ENCODE measurements at regions not wholly inside any gene's neighbourhood (a gene's known extent, or its start where the extent isn't known, plus 50 kb on each side); places are given as distances from the start of the nearest gene placed in this dataset.

DNA sequence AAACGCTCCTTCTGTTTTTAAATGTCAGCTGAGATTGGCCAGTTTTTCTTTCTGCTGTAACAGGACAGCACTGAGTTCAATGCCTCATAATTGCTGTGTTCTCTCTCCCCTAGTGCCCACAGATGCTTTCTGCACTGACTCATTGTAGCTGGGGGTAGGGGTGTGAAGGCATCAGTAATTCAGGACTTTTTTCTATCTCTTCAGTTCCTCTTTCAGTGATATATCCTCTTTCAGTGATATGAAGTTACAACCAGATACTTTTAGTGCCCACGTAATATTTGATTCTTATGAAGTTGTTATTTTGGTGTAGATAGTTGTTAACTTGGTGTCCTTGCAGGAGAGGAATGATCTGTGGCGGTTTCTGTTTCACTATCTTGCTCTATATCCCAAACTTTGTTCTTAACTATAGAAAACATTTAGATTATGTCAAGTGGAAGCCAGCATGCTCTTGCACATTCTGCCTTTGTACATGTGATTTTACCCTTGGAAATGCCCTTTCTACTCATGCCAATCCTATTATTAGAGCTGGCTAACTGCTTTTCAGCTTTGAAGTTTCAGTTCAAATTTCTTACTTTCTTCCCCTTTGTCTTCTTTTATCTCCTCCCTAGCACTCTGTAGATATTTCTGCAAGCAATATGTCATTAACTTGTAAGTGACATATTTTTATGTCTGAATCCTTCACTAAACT, 1258.4 kb downstream of the FAM133A start:
- Mint-ChIP-seq H3K4me1 (no peaks in the 10 kb centered on the region), H3K9me3 (peaks cover 25% of the 10 kb centered on the region), H3K27me3 (ENCODE audit: low read depth) (no peaks in the 10 kb centered on the region; the same call in 1 of the 2 replicates), H3K4me3 (no peak overlapping the region), H3K36me3 (peaks cover 17% of the 10 kb centered on the region), H3K27ac (no peak overlapping the region)
- TF ChIP-seq, protein P1, sequence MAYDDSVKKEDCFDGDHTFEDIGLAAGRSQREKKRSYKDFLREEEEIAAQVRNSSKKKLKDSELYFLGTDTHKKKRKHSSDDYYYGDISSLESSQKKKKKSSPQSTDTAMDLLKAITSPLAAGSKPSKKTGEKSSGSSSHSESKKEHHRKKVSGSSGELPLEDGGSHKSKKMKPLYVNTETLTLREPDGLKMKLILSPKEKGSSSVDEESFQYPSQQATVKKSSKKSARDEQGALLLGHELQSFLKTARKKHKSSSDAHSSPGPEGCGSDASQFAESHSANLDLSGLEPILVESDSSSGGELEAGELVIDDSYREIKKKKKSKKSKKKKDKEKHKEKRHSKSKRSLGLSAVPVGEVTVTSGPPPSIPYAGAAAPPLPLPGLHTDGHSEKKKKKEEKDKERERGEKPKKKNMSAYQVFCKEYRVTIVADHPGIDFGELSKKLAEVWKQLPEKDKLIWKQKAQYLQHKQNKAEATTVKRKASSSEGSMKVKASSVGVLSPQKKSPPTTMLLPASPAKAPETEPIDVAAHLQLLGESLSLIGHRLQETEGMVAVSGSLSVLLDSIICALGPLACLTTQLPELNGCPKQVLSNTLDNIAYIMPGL (CRISPR knock-in tag; IDR thresholded peaks at IDR 0.05), result no peak
- TF ChIP-seq NFE2L1 (CRISPR knock-in tag; IDR thresholded peaks at IDR 0.05), result no peak
- DNase-seq (ENCODE audit: low spot score), result no peak
- ChIA-PET POLR2A (no interaction called here), CTCF (no interaction called here)
- no peak for ATAC-seq

DNA sequence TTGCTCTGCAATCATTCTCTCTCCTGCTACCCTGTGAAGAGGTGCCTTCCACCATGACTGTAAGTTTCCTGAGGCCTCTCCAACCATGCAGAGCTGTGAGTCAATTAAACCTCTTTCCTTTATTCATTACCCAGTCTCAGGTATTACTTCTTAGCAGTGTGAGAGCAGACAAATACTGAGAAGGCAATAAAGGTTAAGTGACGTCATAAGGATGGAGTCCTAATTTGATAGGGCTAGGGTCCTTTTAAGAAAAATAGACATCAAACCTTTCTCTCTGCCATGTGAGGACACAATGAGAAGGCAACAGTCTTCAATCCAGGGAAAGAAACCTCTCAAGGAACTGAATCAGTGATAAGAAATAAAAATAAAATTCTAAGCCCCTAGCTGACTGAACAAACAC, 1262.7 kb downstream of the FAM133A start:
- ATAC-seq (no peak), DNase-seq (ENCODE audit: low spot score) (no peak)
- no peaks in the 10 kb centered on the region; the same call in 1 of the 2 replicates for H3K27me3 Mint-ChIP-seq (ENCODE audit: low read depth)
- ChIA-PET CTCF (no interaction called here), POLR2A (no interaction called here)
- peaks cover 28% of the 10 kb centered on the region for H3K9me3 Mint-ChIP-seq
- no peak overlapping the region for H3K27ac Mint-ChIP-seq
- H3K4me3 Mint-ChIP-seq, result no peak overlapping the region
- TF ChIP-seq, protein P2, sequence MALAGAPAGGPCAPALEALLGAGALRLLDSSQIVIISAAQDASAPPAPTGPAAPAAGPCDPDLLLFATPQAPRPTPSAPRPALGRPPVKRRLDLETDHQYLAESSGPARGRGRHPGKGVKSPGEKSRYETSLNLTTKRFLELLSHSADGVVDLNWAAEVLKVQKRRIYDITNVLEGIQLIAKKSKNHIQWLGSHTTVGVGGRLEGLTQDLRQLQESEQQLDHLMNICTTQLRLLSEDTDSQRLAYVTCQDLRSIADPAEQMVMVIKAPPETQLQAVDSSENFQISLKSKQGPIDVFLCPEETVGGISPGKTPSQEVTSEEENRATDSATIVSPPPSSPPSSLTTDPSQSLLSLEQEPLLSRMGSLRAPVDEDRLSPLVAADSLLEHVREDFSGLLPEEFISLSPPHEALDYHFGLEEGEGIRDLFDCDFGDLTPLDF (CRISPR knock-in tag; IDR thresholded peaks at IDR 0.05), result no peak
- TF ChIP-seq, protein P3, sequence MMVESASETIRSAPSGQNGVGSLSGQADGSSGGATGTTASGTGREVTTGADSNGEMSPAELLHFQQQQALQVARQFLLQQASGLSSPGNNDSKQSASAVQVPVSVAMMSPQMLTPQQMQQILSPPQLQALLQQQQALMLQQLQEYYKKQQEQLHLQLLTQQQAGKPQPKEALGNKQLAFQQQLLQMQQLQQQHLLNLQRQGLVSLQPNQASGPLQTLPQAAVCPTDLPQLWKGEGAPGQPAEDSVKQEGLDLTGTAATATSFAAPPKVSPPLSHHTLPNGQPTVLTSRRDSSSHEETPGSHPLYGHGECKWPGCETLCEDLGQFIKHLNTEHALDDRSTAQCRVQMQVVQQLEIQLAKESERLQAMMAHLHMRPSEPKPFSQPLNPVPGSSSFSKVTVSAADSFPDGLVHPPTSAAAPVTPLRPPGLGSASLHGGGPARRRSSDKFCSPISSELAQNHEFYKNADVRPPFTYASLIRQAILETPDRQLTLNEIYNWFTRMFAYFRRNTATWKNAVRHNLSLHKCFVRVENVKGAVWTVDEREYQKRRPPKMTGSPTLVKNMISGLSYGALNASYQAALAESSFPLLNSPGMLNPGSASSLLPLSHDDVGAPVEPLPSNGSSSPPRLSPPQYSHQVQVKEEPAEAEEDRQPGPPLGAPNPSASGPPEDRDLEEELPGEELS (CRISPR knock-in tag; IDR thresholded peaks at IDR 0.05), result no peak
- TF ChIP-seq, protein P4, sequence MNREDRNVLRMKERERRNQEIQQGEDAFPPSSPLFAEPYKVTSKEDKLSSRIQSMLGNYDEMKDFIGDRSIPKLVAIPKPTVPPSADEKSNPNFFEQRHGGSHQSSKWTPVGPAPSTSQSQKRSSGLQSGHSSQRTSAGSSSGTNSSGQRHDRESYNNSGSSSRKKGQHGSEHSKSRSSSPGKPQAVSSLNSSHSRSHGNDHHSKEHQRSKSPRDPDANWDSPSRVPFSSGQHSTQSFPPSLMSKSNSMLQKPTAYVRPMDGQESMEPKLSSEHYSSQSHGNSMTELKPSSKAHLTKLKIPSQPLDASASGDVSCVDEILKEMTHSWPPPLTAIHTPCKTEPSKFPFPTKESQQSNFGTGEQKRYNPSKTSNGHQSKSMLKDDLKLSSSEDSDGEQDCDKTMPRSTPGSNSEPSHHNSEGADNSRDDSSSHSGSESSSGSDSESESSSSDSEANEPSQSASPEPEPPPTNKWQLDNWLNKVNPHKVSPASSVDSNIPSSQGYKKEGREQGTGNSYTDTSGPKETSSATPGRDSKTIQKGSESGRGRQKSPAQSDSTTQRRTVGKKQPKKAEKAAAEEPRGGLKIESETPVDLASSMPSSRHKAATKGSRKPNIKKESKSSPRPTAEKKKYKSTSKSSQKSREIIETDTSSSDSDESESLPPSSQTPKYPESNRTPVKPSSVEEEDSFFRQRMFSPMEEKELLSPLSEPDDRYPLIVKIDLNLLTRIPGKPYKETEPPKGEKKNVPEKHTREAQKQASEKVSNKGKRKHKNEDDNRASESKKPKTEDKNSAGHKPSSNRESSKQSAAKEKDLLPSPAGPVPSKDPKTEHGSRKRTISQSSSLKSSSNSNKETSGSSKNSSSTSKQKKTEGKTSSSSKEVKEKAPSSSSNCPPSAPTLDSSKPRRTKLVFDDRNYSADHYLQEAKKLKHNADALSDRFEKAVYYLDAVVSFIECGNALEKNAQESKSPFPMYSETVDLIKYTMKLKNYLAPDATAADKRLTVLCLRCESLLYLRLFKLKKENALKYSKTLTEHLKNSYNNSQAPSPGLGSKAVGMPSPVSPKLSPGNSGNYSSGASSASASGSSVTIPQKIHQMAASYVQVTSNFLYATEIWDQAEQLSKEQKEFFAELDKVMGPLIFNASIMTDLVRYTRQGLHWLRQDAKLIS (CRISPR knock-in tag; IDR thresholded peaks at IDR 0.05; ENCODE audit: borderline replicate concordance), result no peak
- TF ChIP-seq HMGA2 (CRISPR knock-in tag; IDR thresholded peaks at IDR 0.05) (no peak), CBFB (CRISPR knock-in tag; IDR thresholded peaks at IDR 0.05; ENCODE audit: low read depth) (no peak), RELA (CRISPR knock-in tag; IDR thresholded peaks at IDR 0.05; ENCODE audit: borderline replicate concordance) (no peak), ZNF263 (CRISPR knock-in tag; IDR thresholded peaks at IDR 0.05; ENCODE audit: low read depth) (no peak), TEAD1 (CRISPR knock-in tag; IDR thresholded peaks at IDR 0.05) (no peak)
- TF ChIP-seq, protein P5, sequence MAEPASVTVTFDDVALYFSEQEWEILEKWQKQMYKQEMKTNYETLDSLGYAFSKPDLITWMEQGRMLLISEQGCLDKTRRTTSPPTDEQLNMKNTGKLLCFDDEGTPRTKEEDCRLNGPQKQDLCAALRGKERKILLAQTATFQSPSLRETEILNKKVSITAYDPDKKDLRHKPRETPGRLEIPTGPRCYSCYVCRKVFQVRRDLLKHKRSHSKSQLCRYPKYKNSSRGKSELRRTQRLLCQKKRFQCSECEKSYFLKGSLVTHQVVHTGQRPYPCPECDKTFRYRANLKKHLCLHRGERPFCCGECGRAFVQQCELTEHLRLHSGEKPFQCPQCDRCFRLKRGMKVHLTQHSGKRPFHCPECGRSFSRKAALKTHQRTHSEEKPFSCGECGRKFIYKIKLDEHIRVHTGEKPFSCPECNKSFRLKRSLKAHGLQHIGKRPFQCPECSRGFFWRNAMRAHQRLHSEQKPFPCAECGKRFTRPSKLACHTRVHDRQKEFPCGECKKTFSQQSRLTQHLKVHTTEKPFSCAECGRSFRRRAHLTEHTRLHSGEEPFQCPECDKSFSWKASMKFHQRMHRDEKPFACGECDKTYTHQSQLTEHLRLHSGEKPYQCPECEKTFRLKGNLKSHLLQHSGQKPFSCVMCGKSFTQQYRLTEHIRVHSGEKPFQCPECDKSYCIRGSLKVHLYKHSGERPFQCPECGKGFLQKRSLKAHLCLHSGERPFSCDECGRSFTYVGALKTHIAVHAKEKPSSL (CRISPR knock-in tag; conservative IDR thresholded peaks at IDR 0.05), result no peak
- TF ChIP-seq, protein P6, sequence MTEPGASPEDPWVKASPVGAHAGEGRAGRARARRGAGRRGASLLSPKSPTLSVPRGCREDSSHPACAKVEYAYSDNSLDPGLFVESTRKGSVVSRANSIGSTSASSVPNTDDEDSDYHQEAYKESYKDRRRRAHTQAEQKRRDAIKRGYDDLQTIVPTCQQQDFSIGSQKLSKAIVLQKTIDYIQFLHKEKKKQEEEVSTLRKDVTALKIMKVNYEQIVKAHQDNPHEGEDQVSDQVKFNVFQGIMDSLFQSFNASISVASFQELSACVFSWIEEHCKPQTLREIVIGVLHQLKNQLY (CRISPR knock-in tag; IDR thresholded peaks at IDR 0.05), result no peak
- H3K36me3 Mint-ChIP-seq, result peaks cover 22% of the 10 kb centered on the region
- no peaks in the 10 kb centered on the region for H3K4me1 Mint-ChIP-seq

Data from WTC11 (cell line).